HG03280 (cell line): ENCODE measurements at regions not wholly inside any gene's neighbourhood (a gene's known extent, or its start where the extent isn't known, plus 50 kb on each side); places are given as distances from the start of the nearest gene placed in this dataset.

Source experiments
- ATAC-seq: cut with Tn5 transposase; IDR thresholded peaks from one replicate; pipeline ENCODE4 v1.9.1; 2021; ENCODE audit warnings: mild to moderate bottlenecking, moderate library complexity; ENCODE audit not compliant: unreplicated experiment

GRCh38 chr4:187218705-187219245, 495.1 kb upstream of the FAT1 start:
- no peak for ATAC-seq

GRCh38 chr4:187224560-187224959, 500.9 kb upstream of the FAT1 start:
- no peak for ATAC-seq

GRCh38 chr4:187227907-187228704, 504.4 kb upstream of the FAT1 start:
- no peak for ATAC-seq

- no peak for ATAC-seq
Measured at GRCh38 chr4:187232196-187232595, 508.5 kb upstream of the FAT1 start.

GRCh38 chr4:187232796-187233195, 509.1 kb upstream of the FAT1 start:
- no peak for ATAC-seq

- ATAC-seq, result no peak
Measured at GRCh38 chr4:187235456-187236170, 512.0 kb upstream of the FAT1 start.

GRCh38 chr4:187236209-187236890, 512.7 kb upstream of the FAT1 start:
- no peak for ATAC-seq

- ATAC-seq, result no peak
Measured at GRCh38 chr4:187238646-187239045, 515.0 kb upstream of the FAT1 start.

- no peak for ATAC-seq
Measured at GRCh38 chr4:187251896-187252295, 528.2 kb upstream of the FAT1 start.

GRCh38 chr4:187256897-187257296, 533.2 kb upstream of the FAT1 start:
- no peak for ATAC-seq

GRCh38 chr4:187258651-187259401, 535.2 kb upstream of the FAT1 start:
- no peak for ATAC-seq

- ATAC-seq, result no peak
Measured at GRCh38 chr4:187268940-187269339, 545.3 kb upstream of the FAT1 start.

- no peak for ATAC-seq
Measured at GRCh38 chr4:187270154-187270553, 546.5 kb upstream of the FAT1 start.

- ATAC-seq, result no peak
Measured at GRCh38 chr4:187271848-187272247, 548.2 kb upstream of the FAT1 start.

GRCh38 chr4:187274153-187274552, 550.5 kb upstream of the FAT1 start:
- ATAC-seq, result no peak

- ATAC-seq, result no peak
Measured at GRCh38 chr4:187276736-187277408, 553.2 kb upstream of the FAT1 start.

GRCh38 chr4:187283201-187283955, 559.7 kb upstream of the FAT1 start:
- no peak for ATAC-seq

- no peak for ATAC-seq
Measured at GRCh38 chr4:187286525-187286924, 562.9 kb upstream of the FAT1 start.

- ATAC-seq, result no peak
Measured at GRCh38 chr4:187289371-187289770, 565.7 kb upstream of the FAT1 start.

GRCh38 chr4:187294861-187295260, 571.2 kb upstream of the FAT1 start:
- no peak for ATAC-seq
